GM23338 (cell line): ENCODE measurements at regions not wholly inside any gene's neighbourhood (a gene's known extent, or its start where the extent isn't known, plus 50 kb on each side); places are given as distances from the start of the nearest gene placed in this dataset.

Experiments
- ATAC-seq: fragments of 200-7000 bp; cut with Tn5 transposase; 3 replicates; pipeline ENCODE4 v1.9.1; 2020
- DNase-seq: peaks from one replicate; pipeline ENCODE4 v3.0.0-alpha.2; 2015; ENCODE audit warnings: low spot score
- H2AFZ ChIP-seq: fragments of 200-600 bp; sonication (generic); 2 replicates; pipeline ENCODE4 v1.8.0; 2016; ENCODE audit warnings: antibody characterized with exemption, mild to moderate bottlenecking, moderate library complexity
- H3F3A ChIP-seq: fragments of 200-600 bp; sonication (generic); replicated peaks from 2 replicates; pipeline ENCODE4 v1.8.0; 2017; ENCODE audit warnings: antibody characterized with exemption, mixed run types, low read depth
- H3K27ac ChIP-seq: fragments of 200-600 bp; sonication (generic); 2 replicates; pipeline ENCODE4 v1.6.1; 2016; ENCODE audit warnings: low read depth
- H3K27me3 ChIP-seq: fragments of 200-600 bp; sonication (generic); 2 replicates; pipeline ENCODE4 v1.8.0; 2016; ENCODE audit warnings: mild to moderate bottlenecking, mixed run types, moderate library complexity; ENCODE audit not compliant: insufficient read depth
- H3K36me3 ChIP-seq: fragments of 200-600 bp; sonication (generic); 2 replicates; pipeline ENCODE4 v1.8.0; 2016; ENCODE audit warnings: mild to moderate bottlenecking; ENCODE audit not compliant: insufficient read depth
- H3K4me1 ChIP-seq: fragments of 200-600 bp; sonication (generic); 2 replicates; pipeline ENCODE4 v1.8.0; 2016; ENCODE audit warnings: mild to moderate bottlenecking, moderate library complexity; ENCODE audit not compliant: insufficient read depth
- H3K4me2 ChIP-seq: fragments of 200-600 bp; sonication (generic); 2 replicates; pipeline ENCODE4 v1.7.1; 2017; ENCODE audit warnings: mixed run types
- H3K4me3 ChIP-seq: fragments of 200-600 bp; sonication (generic); 2 replicates; pipeline ENCODE4 v1.6.1; 2016; ENCODE audit warnings: mixed run types
- H3K79me2 ChIP-seq: fragments of 200-600 bp; sonication (generic); replicated peaks from 2 replicates; pipeline ENCODE4 v1.8.0; 2017; ENCODE audit warnings: mild to moderate bottlenecking; ENCODE audit not compliant: insufficient read depth
- H3K9me2 ChIP-seq: fragments of 200-600 bp; sonication (generic); 2 replicates; pipeline ENCODE4 v1.8.0; 2017; ENCODE audit not compliant: insufficient read depth
- H4K20me1 ChIP-seq: fragments of 200-600 bp; sonication (generic); replicated peaks from 2 replicates; pipeline ENCODE4 v1.8.0; 2017; ENCODE audit warnings: mild to moderate bottlenecking; ENCODE audit not compliant: insufficient read depth
- H3K27ac Mint-ChIP-seq: 2 replicates; pipeline ENCODE4 v1.8.0; 2020; ENCODE audit warnings: inconsistent platforms, mild to moderate bottlenecking, moderate library complexity, mixed read lengths
- H3K27me3 Mint-ChIP-seq: 3 replicates; pipeline ENCODE4 v1.8.0; 2022; ENCODE audit warnings: low read depth, mild to moderate bottlenecking, moderate library complexity, mixed read lengths, inconsistent platforms; ENCODE audit not compliant: insufficient read depth, poor library complexity
- H3K36me3 Mint-ChIP-seq: 3 replicates; pipeline ENCODE4 v1.8.0; 2021; ENCODE audit warnings: low read depth, mild to moderate bottlenecking, inconsistent platforms, moderate library complexity, mixed read lengths
- H3K4me1 Mint-ChIP-seq: 3 replicates; pipeline ENCODE4 v1.8.0; 2020; ENCODE audit warnings: mild to moderate bottlenecking, inconsistent platforms, mixed read lengths
- H3K4me3 Mint-ChIP-seq: 3 replicates; pipeline ENCODE4 v1.8.0; 2021; ENCODE audit warnings: moderate library complexity, mild to moderate bottlenecking, inconsistent platforms, mixed read lengths
- H3K9me3 Mint-ChIP-seq: 3 replicates; pipeline ENCODE4 v1.8.0; 2020; ENCODE audit warnings: moderate library complexity, mild to moderate bottlenecking, inconsistent platforms, mixed read lengths
- CREB1 ChIP-seq: fragments of 250-450 bp; sonication (Bioruptor Pico); IDR thresholded peaks from 2 replicates; pipeline ENCODE4 v1.5.0; 2020; ENCODE audit warnings: low read depth, mild to moderate bottlenecking, moderate library complexity
- ETS1 ChIP-seq: IDR thresholded peaks from 2 replicates; pipeline ENCODE4 v1.6.1; 2016; ENCODE audit warnings: antibody characterized with exemption
- EZH2 ChIP-seq: fragments of 200-600 bp; sonication (generic); IDR thresholded peaks from one replicate; pipeline ENCODE4 v1.8.0; 2017; ENCODE audit warnings: antibody characterized with exemption, mild to moderate bottlenecking, low read depth; ENCODE audit not compliant: unreplicated experiment
- NANOG ChIP-seq: IDR thresholded peaks from 2 replicates; pipeline ENCODE4 v1.6.1; 2016; ENCODE audit warnings: antibody characterized with exemption, borderline replicate concordance
- ZNF114 ChIP-seq: fragments of 250-450 bp; sonication (Bioruptor Pico); IDR thresholded peaks from 2 replicates; pipeline ENCODE4 v1.5.0; 2020; ENCODE audit warnings: mild to moderate bottlenecking, moderate library complexity
- ZNF331 ChIP-seq: fragments of 250-450 bp; sonication (Bioruptor Pico); IDR thresholded peaks from 2 replicates; pipeline ENCODE4 v1.5.0; 2020; ENCODE audit warnings: low read depth, mild to moderate bottlenecking, moderate library complexity
- ZNF462 ChIP-seq: fragments of 250-450 bp; sonication (Bioruptor Pico); IDR thresholded peaks from 2 replicates; pipeline ENCODE4 v1.5.0; 2020; ENCODE audit warnings: mild to moderate bottlenecking, moderate library complexity

GRCh38 chr9:71472400-71472799 lies 295.9 kb downstream of the CEMIP2 start (continued):
- TF ChIP-seq ETS1 (no peak), ZNF462 (CRISPR knock-in tag) (no peak), EZH2 (no peak), ZNF114 (CRISPR knock-in tag) (no peak), ZNF331 (CRISPR knock-in tag) (no peak)

GRCh38 chr9:71465392-71465791 lies 302.9 kb downstream of the CEMIP2 start:
- H3K27ac ChIP-seq = no peak overlapping the region
- TF ChIP-seq ZNF331 (CRISPR knock-in tag) = no peak
- TF ChIP-seq ZNF462 (CRISPR knock-in tag) = no peak
- no peak for TF ChIP-seq NANOG
- no peak for TF ChIP-seq ETS1
- no peak for TF ChIP-seq CREB1

More at GRCh38 chr9:71465392-71465791, 302.9 kb downstream of the CEMIP2 start:
- Histone ChIP-seq H3K9me2 (no peaks in the 10 kb centered on the region), H3K27me3 (no peaks in the 10 kb centered on the region), H3K4me2 (no peak overlapping the region), H3K79me2 (no peaks in the 10 kb centered on the region), H3K4me3 (no peak overlapping the region), H3K4me1 (no peaks in the 10 kb centered on the region), H3K36me3 (no peaks in the 10 kb centered on the region), H3F3A (no peaks in the 10 kb centered on the region), H4K20me1 (no peaks in the 10 kb centered on the region), H2AFZ (no peak overlapping the region)
- H3K9me3 Mint-ChIP-seq = no peaks in the 10 kb centered on the region
- DNase-seq = no peak
- peaks cover 3% of the 10 kb centered on the region; the same call in 1 of the 3 replicates for H3K4me1 Mint-ChIP-seq
- no peaks in the 10 kb centered on the region for H3K36me3 Mint-ChIP-seq
- ATAC-seq = no peak
- no peak overlapping the region for H3K4me3 Mint-ChIP-seq
- no peak overlapping the region for H3K27ac Mint-ChIP-seq
- H3K27me3 Mint-ChIP-seq = no peaks in the 10 kb centered on the region
